Stimulated activated CD4-positive, alpha-beta T cell treated with anti-CD3 and anti-CD28 coated beads, Interleukin-4, amount 100 ng/mL, for 4 hours (primary cell): ENCODE measurements at regions not wholly inside any gene's neighbourhood (a gene's known extent, or its start where the extent isn't known, plus 50 kb on each side); places are given as distances from the start of the nearest gene placed in this dataset.
A peak's percentile ranks its signal among the peaks of the same experiment; 100 is the strongest.
"Not testable (repeated sequence)": the region's sequence is repeated elsewhere in the genome, so short reads cannot be mapped to it uniquely, and the experiment has no call there.

Experiments
- DNase-seq, 2 experiments: peaks; one replicate each; pipeline ENCODE4 v3.0.0-alpha.2; 2020

GRCh38 chr4:27075603-27076002 is 215.0 kb downstream of the STIM2 start:
- not testable (repeated sequence) for DNase-seq

GRCh38 chr4:27078934-27079455 is 218.4 kb downstream of the STIM2 start:
- no peak for DNase-seq

GRCh38 chr4:27081675-27082586 is 221.3 kb downstream of the STIM2 start:
- DNase-seq = no peak

GRCh38 chr4:27082776-27083175 is 222.1 kb downstream of the STIM2 start:
- no peak for DNase-seq

- peak in 1 of 2 experiments; percentile 1 for DNase-seq
Observed at GRCh38 chr4:27084685-27085361, 224.2 kb downstream of the STIM2 start.

- DNase-seq = no peak
Observed at GRCh38 chr4:27085396-27085795, 224.8 kb downstream of the STIM2 start.

GRCh38 chr4:27087306-27088045 is 226.8 kb downstream of the STIM2 start:
- DNase-seq = no peak

GRCh38 chr4:27088491-27088890 is 227.8 kb downstream of the STIM2 start:
- no peak for DNase-seq

- DNase-seq = no peak
Observed at GRCh38 chr4:27089186-27089585, 228.5 kb downstream of the STIM2 start.

GRCh38 chr4:27090406-27090805 is 229.8 kb downstream of the STIM2 start:
- DNase-seq = no peak

GRCh38 chr4:27094224-27094623 is 233.6 kb downstream of the STIM2 start:
- DNase-seq = no peak

- DNase-seq = no peak
Observed at GRCh38 chr4:27094783-27095182, 234.1 kb downstream of the STIM2 start.

GRCh38 chr4:27096142-27096824 is 235.6 kb downstream of the STIM2 start:
- no peak for DNase-seq

- DNase-seq = no peak
Observed at GRCh38 chr4:27098034-27098433, 237.4 kb downstream of the STIM2 start.

GRCh38 chr4:27100713-27101112 is 240.1 kb downstream of the STIM2 start:
- DNase-seq = no peak

GRCh38 chr4:27101126-27101525 is 240.5 kb downstream of the STIM2 start:
- no peak for DNase-seq

GRCh38 chr4:27101561-27101960 is 240.9 kb downstream of the STIM2 start:
- DNase-seq = no peak

- DNase-seq = no peak
Observed at GRCh38 chr4:27111627-27112026, 251.0 kb downstream of the STIM2 start.

- no peak for DNase-seq
Observed at GRCh38 chr4:27112587-27112986, 251.9 kb downstream of the STIM2 start.

- DNase-seq = no peak
Observed at GRCh38 chr4:27115221-27115620, 254.6 kb downstream of the STIM2 start.

GRCh38 chr4:27117453-27117852 is 256.8 kb downstream of the STIM2 start:
- no peak for DNase-seq

GRCh38 chr4:27119239-27119638 is 258.6 kb downstream of the STIM2 start:
- no peak for DNase-seq

GRCh38 chr4:27121830-27122229 is 261.2 kb downstream of the STIM2 start:
- no peak for DNase-seq
